GM12873 (cell line): ENCODE measurements at regions not wholly inside any gene's neighbourhood (a gene's known extent, or its start where the extent isn't known, plus 50 kb on each side); places are given as distances from the start of the nearest gene placed in this dataset.

Experiments
- CTCF ChIP-seq: IDR thresholded peaks from 2 replicates; pipeline ENCODE4 v1.5.1; 2012; ENCODE audit warnings: low read depth, mild to moderate bottlenecking, moderate library complexity, low read length, control low read depth; ENCODE audit not compliant: insufficient read depth; ENCODE audit errors: missing control alignments

GRCh38 chr5:174533751-174534241 lies 190.6 kb upstream of the MSX2 start:
- TF ChIP-seq CTCF = no peak

- TF ChIP-seq CTCF = no peak
These were observed 188.7 kb upstream of the MSX2 start for GRCh38 chr5:174535669-174536068.

GRCh38 chr5:174542037-174542436 lies 182.3 kb upstream of the MSX2 start:
- TF ChIP-seq CTCF = no peak

GRCh38 chr5:174542471-174542870 lies 181.9 kb upstream of the MSX2 start:
- no peak for TF ChIP-seq CTCF

- no peak for TF ChIP-seq CTCF
These were observed 178.5 kb upstream of the MSX2 start for GRCh38 chr5:174545926-174546325.

- no peak for TF ChIP-seq CTCF
These were observed 176.6 kb upstream of the MSX2 start for GRCh38 chr5:174547814-174548213.

GRCh38 chr5:174549254-174549653 lies 175.1 kb upstream of the MSX2 start:
- no peak for TF ChIP-seq CTCF
